GM12874 (cell line): ENCODE measurements at regions not wholly inside any gene's neighbourhood (a gene's known extent, or its start where the extent isn't known, plus 50 kb on each side); places are given as distances from the start of the nearest gene placed in this dataset.

Experiments used
- TF ChIP-seq, protein P1 (sequence below): IDR thresholded peaks from 2 replicates; pipeline ENCODE4 v1.5.1; 2011; ENCODE audit warnings: low read depth, mild to moderate bottlenecking, control low read depth, low read length, moderate library complexity; ENCODE audit not compliant: insufficient read depth

GRCh38 chr14:46230540-46230939, 421.0 kb downstream of the RPL10L start:
- TF ChIP-seq, protein P1, sequence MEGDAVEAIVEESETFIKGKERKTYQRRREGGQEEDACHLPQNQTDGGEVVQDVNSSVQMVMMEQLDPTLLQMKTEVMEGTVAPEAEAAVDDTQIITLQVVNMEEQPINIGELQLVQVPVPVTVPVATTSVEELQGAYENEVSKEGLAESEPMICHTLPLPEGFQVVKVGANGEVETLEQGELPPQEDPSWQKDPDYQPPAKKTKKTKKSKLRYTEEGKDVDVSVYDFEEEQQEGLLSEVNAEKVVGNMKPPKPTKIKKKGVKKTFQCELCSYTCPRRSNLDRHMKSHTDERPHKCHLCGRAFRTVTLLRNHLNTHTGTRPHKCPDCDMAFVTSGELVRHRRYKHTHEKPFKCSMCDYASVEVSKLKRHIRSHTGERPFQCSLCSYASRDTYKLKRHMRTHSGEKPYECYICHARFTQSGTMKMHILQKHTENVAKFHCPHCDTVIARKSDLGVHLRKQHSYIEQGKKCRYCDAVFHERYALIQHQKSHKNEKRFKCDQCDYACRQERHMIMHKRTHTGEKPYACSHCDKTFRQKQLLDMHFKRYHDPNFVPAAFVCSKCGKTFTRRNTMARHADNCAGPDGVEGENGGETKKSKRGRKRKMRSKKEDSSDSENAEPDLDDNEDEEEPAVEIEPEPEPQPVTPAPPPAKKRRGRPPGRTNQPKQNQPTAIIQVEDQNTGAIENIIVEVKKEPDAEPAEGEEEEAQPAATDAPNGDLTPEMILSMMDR: no peak

DNA sequence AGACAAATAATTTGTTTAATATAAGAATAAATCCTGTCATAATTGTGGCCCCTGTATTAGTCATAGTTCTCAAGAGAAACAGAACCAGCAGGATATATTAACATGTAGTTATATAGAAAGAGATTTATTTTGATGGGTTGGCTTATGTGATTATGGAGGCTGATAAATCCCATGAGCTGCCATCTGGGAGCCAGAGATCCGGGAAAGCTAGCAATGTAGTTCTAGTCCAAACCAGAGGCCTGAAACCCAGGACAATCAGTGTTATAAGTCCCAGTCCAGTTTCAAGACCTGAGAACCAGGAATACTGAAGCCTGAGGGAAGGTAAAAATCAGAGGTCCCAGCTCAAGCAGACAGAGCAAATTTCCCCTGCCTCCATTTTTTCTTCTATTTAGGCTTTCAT, 435.8 kb downstream of the RPL10L start:
- TF ChIP-seq, protein P1: no peak

GRCh38 chr14:46198676-46199075, 452.9 kb downstream of the RPL10L start:
- TF ChIP-seq, protein P1: no peak

GRCh38 chr14:46197856-46198255, 453.7 kb downstream of the RPL10L start:
- TF ChIP-seq, protein P1: no peak
